GM13977 (cell line): ENCODE measurements at regions not wholly inside any gene's neighbourhood (a gene's known extent, or its start where the extent isn't known, plus 50 kb on each side); places are given as distances from the start of the nearest gene placed in this dataset.
"Not testable (repeated sequence)": the region's sequence is repeated elsewhere in the genome, so short reads cannot be mapped to it uniquely, and the experiment has no call there.

Source experiments
- DNase-seq: peaks from one replicate; pipeline ENCODE4 v3.0.0; 2012; ENCODE audit warnings: low spot score
- CTCF ChIP-seq: IDR thresholded peaks from 2 replicates; pipeline ENCODE4 v1.5.1; 2012; ENCODE audit warnings: mild to moderate bottlenecking, control low read depth; ENCODE audit not compliant: insufficient read depth; ENCODE audit errors: extremely low read depth, missing control alignments
- in situ Hi-C: fragments of 300-500 bp; cut with MboI; formaldehyde crosslinking; loops from one replicate; pipeline ENCODE4 v1.12.0; 2022; ENCODE audit warnings: low sequenced_read_pairs, low pct_unique_long_range_greater_than_20kb, mixed read lengths, inconsistent platforms; ENCODE audit not compliant: unreplicated experiment

GRCh38 chr4:169848018-169848417, 90.3 kb upstream of the HPF1 start:
- no peak for TF ChIP-seq CTCF
- no peak for DNase-seq
- in situ Hi-C loops: no loop called here

- no peak for DNase-seq
- TF ChIP-seq CTCF: no peak
- in situ Hi-C loops: no loop called here
Measured at GRCh38 chr4:169847171-169847570, 89.4 kb upstream of the HPF1 start.

DNA sequence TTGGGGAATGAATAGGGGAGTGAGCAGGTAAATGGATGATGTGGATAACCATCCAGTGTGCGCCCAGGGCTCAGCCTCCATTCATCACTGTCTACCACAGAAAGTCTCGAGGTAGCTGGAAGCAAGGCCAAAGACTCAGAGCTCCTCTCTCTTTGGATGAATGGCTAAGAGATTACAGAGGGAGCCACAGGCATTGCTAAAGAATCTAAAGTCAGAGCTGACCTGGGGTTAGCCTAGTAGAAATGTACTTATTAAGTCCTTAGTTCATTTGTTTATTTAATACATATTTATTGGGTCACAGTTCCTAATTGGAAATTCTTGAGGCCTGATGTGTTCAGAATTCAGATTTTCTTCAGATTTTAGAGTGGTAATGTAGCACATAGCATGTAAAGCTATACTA, 88.7 kb upstream of the HPF1 start:
- in situ Hi-C loops: no loop called here
- no peak for TF ChIP-seq CTCF
- no peak for DNase-seq

DNA sequence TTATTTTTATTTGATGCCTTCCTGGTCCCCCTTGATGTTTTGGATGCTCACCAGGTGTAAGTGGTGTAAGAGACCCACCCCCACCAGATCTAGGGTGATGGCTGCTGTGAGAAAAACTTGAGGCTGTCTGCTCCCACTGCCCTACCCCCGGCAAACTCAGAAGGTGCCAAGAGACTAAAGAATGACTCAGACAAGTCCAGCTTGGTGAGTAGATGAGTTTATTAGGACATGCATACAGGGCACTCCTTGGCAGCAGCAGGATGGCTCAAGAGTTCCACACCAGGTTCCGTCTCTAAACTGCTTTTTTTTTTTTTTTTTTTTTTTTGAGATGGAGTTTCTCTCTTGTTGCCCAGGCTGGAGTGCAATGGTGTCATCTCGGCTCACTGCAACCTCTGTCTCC, 84.0 kb upstream of the HPF1 start:
- DNase-seq: no peak
- TF ChIP-seq CTCF: no peak
- in situ Hi-C loops: no loop called here

- no peak for TF ChIP-seq CTCF
- in situ Hi-C loops: no loop called here
- no peak for DNase-seq
Measured at GRCh38 chr4:169840554-169840953, 82.8 kb upstream of the HPF1 start.

DNA sequence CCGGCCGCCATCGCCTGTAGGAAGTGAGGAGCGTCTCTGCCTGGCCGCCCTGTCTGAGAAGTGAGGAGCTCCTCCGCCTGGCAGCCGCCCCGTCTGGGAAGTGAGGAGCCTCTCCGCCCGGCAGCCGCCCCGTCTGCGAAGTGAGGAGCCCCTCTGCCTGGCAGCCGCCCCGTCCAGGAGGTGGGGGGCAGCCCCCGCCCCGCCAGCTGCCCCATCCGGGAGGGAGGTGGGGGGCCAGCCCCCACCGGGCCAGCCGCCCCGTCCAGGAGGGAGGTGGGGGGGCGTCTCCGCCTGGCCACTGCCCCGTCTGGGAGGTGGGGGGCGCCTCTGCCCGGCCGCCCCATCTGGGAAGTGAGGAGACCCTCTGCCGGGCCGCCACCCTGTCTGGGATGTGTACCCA, 70.6 kb upstream of the HPF1 start:
- not testable (repeated sequence) for DNase-seq

GRCh38 chr4:169826634-169827187, 69.0 kb upstream of the HPF1 start:
- no peak for TF ChIP-seq CTCF
- in situ Hi-C loops: no loop called here

More for the DNA sequence above, 70.6 kb upstream of the HPF1 start:
- in situ Hi-C loops: not testable (repeated sequence)

More at GRCh38 chr4:169826634-169827187, 69.0 kb upstream of the HPF1 start:
- no peak for DNase-seq
